Esophagus squamous epithelium (tissue), 4 donors: ENCODE measurements at regions not wholly inside any gene's neighbourhood (a gene's known extent, or its start where the extent isn't known, plus 50 kb on each side); places are given as distances from the start of the nearest gene placed in this dataset.

Experiments used
- CTCF ChIP-seq, 6 experiments: fragments of 450-650 bp in 4 of 6; fragments of 200-600 bp in 2 of 6; sonication (generic) in 2 of 6; IDR thresholded peaks; one replicate each; pipeline ENCODE4 v1.5.1; 2016 to 2019; ENCODE audit warnings: antibody characterized with exemption in 6 of 6, mild to moderate bottlenecking in 4 of 6, moderate library complexity in 4 of 6
- POLR2A ChIP-seq, 4 donors: fragments of 450-650 bp; IDR thresholded peaks; one replicate each; pipeline ENCODE4 v1.6.1; 2017; ENCODE audit warnings: antibody characterized with exemption in 4 of 4, mild to moderate bottlenecking in 4 of 4, moderate library complexity in 3 of 4

GRCh38 chr15:69980341-69981059 is 117.2 kb downstream of the TLE3 start:
- TF ChIP-seq CTCF (IDR thresholded peaks at IDR 0.05) = no peak
- TF ChIP-seq POLR2A (IDR thresholded peaks at IDR 0.05) = no peak
